ENCODE measurements at regions not wholly inside any gene's neighbourhood (a gene's known extent, or its start where the extent isn't known, plus 50 kb on each side); places are given as distances from the start of the nearest gene placed in this dataset.
"Not testable (repeated sequence)": the region's sequence is repeated elsewhere in the genome, so short reads cannot be mapped to it uniquely, and the experiment has no call there.

DNA sequence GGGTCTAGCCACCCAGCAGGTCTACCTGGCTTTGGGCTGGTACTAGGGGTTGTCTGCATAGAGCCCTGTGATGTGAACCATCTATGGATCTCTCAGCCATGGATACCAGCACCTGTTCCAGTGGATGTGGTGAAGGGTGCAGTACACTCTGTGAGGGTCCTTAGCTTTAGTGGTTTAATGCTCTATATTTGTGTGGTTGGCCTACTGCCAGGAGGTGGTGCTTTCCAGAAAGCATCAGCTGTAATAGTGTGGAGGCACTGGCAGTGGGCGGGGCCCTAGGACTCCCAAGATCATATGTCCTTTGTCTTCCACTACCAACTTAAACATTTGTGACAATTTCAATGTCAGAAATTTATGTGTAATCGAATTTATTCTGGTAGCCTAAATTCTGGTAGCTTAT lies 1065.1 kb downstream of the RPIA start:
- not testable (repeated sequence) for H3K27ac ChIP-seq (ENCODE audit: low read length); H3K4me3 ChIP-seq (ENCODE audit: low read length); H3K27me3 ChIP-seq (ENCODE audit: insufficient read depth, low read depth, low read length); H2AFZ ChIP-seq (ENCODE audit: low read depth, low read length); H3F3A ChIP-seq (ENCODE audit: insufficient read depth, low read length, poor library complexity, severe bottlenecking); H3K9me2 ChIP-seq (ENCODE audit: insufficient read depth, low read length); H3K4me2 ChIP-seq (ENCODE audit: low read length); H3K36me3 ChIP-seq (ENCODE audit: insufficient read depth, low read length); H3K9me3 ChIP-seq (ENCODE audit: low read length); H3K9ac ChIP-seq (ENCODE audit: low read length); H3K79me2 ChIP-seq (replicated peaks; ENCODE audit: insufficient read depth, low read length); H4K20me1 ChIP-seq (ENCODE audit: insufficient read depth)

GRCh38 chr2:89758332-89759026 lies 1067.0 kb downstream of the RPIA start:
- H3K9me3 ChIP-seq (ENCODE audit: low read length); H3K4me2 ChIP-seq (ENCODE audit: low read length); H3K27ac ChIP-seq (ENCODE audit: low read length); H3K27me3 ChIP-seq (ENCODE audit: insufficient read depth, low read depth, low read length); H3K79me2 ChIP-seq (replicated peaks; ENCODE audit: insufficient read depth, low read length); H3K9ac ChIP-seq (ENCODE audit: low read length); H4K20me1 ChIP-seq (ENCODE audit: insufficient read depth); H3K4me3 ChIP-seq (ENCODE audit: low read length); H3K36me3 ChIP-seq (ENCODE audit: insufficient read depth, low read length); H3F3A ChIP-seq (ENCODE audit: insufficient read depth, low read length, poor library complexity, severe bottlenecking); H2AFZ ChIP-seq (ENCODE audit: low read depth, low read length); H3K9me2 ChIP-seq (ENCODE audit: insufficient read depth, low read length): not testable (repeated sequence)

DNA sequence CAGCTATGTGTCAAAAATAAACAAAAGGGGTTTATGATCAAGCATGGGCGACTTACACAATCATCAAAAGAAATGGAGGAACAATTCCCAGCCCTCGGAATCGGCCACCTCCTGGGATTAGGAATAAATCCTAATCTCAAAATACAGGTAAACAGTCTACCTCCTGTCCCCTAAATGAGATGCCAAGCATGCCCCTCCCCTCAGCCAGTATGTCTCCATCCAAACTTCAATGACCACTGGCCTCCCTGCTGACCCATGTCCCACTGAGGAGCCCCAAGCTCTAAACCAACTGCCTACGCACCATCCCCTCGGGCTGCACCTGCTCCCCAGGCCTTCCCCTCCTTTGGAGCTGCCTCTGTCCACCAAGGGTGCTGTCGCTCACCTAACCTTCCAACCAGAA lies 1069.3 kb downstream of the RPIA start:
- not testable (repeated sequence) for H3K79me2 ChIP-seq (replicated peaks; ENCODE audit: insufficient read depth, low read length); H2AFZ ChIP-seq (ENCODE audit: low read depth, low read length); H3K4me2 ChIP-seq (ENCODE audit: low read length); H3K9me2 ChIP-seq (ENCODE audit: insufficient read depth, low read length); H3K27ac ChIP-seq (ENCODE audit: low read length); H3K36me3 ChIP-seq (ENCODE audit: insufficient read depth, low read length); H3F3A ChIP-seq (ENCODE audit: insufficient read depth, low read length, poor library complexity, severe bottlenecking); H3K9ac ChIP-seq (ENCODE audit: low read length); H3K4me3 ChIP-seq (ENCODE audit: low read length); H4K20me1 ChIP-seq (ENCODE audit: insufficient read depth); H3K27me3 ChIP-seq (ENCODE audit: insufficient read depth, low read depth, low read length)
- peaks cover 27% of the 10 kb centered on the region for H3K9me3 ChIP-seq (ENCODE audit: low read length)

DNA sequence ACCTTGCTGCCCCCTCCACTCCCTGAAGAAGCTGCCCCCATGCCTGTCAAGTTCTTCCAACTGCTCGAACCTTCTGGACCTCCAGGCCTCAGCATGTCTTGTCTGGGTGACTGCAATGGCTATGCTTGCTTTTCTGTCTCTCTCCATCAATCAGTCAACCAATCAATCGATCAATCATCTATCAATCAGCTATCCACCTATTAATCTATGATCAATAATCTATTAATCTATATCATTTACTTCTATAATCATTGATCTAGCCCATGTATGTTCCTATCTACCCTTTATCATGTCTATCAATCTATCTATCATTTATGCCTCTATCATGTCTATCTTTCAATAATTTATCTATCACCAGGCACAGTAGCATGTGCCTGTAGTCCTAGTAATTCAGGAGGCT lies 1069.7 kb downstream of the RPIA start:
- not testable (repeated sequence) for H3K27me3 ChIP-seq (ENCODE audit: insufficient read depth, low read depth, low read length); H3K36me3 ChIP-seq (ENCODE audit: insufficient read depth, low read length); H2AFZ ChIP-seq (ENCODE audit: low read depth, low read length); H3F3A ChIP-seq (ENCODE audit: insufficient read depth, low read length, poor library complexity, severe bottlenecking); H3K4me3 ChIP-seq (ENCODE audit: low read length); H3K27ac ChIP-seq (ENCODE audit: low read length); H3K9me2 ChIP-seq (ENCODE audit: insufficient read depth, low read length); H3K9ac ChIP-seq (ENCODE audit: low read length); H3K79me2 ChIP-seq (replicated peaks; ENCODE audit: insufficient read depth, low read length); H4K20me1 ChIP-seq (ENCODE audit: insufficient read depth); H3K4me2 ChIP-seq (ENCODE audit: low read length)
- peaks cover 29% of the 10 kb centered on the region for H3K9me3 ChIP-seq (ENCODE audit: low read length)

GRCh38 chr2:89761863-89762262 lies 1070.4 kb downstream of the RPIA start:
- H4K20me1 ChIP-seq (ENCODE audit: insufficient read depth); H3K4me2 ChIP-seq (ENCODE audit: low read length); H2AFZ ChIP-seq (ENCODE audit: low read depth, low read length); H3K9ac ChIP-seq (ENCODE audit: low read length); H3F3A ChIP-seq (ENCODE audit: insufficient read depth, low read length, poor library complexity, severe bottlenecking); H3K36me3 ChIP-seq (ENCODE audit: insufficient read depth, low read length); H3K9me2 ChIP-seq (ENCODE audit: insufficient read depth, low read length); H3K27me3 ChIP-seq (ENCODE audit: insufficient read depth, low read depth, low read length); H3K4me3 ChIP-seq (ENCODE audit: low read length); H3K79me2 ChIP-seq (replicated peaks; ENCODE audit: insufficient read depth, low read length); H3K27ac ChIP-seq (ENCODE audit: low read length): not testable (repeated sequence)
- peaks cover 31% of the 10 kb centered on the region for H3K9me3 ChIP-seq (ENCODE audit: low read length)

DNA sequence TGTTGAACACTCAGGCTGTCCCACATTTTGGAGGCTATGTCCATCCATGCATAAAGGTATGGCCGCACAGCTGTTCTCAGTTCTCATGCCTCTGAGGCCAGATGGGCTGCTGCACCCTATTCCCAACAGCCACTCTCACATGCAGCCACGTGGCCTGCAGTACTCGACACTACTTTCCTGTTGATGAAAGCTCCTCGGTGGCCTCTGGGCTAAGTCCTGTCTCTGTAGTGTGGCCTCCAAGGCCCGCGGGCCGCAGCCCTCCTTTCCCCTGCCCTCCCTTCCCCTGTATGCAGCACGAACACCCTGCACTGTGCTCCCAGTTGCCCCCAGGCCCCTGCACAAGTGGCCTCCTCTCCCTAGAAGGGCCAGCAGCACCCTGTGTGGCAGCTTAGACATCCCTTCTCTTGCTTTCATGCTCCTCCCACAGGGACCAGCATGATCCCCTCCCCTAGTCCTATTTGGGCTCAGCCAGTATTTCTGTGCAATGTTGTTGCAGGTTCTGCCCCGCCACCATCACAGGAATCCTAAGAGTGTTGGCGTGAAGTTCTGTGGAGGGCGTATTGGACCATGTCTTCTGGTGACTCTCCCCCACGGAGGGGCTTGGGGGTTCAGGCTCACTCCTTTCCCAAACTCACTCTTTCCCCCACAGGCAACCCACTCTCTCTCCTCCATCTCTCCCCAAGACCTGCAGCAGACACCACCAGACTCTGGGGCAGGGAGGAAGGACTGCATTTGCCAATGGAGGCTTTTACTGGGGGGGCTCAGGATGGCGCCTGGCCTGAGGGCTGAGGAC lies 1071.2 kb downstream of the RPIA start:
- H4K20me1 ChIP-seq (ENCODE audit: insufficient read depth); H3K9ac ChIP-seq (ENCODE audit: low read length); H3F3A ChIP-seq (ENCODE audit: insufficient read depth, low read length, poor library complexity, severe bottlenecking); H3K4me2 ChIP-seq (ENCODE audit: low read length); H3K27ac ChIP-seq (ENCODE audit: low read length); H2AFZ ChIP-seq (ENCODE audit: low read depth, low read length); H3K36me3 ChIP-seq (ENCODE audit: insufficient read depth, low read length); H3K79me2 ChIP-seq (replicated peaks; ENCODE audit: insufficient read depth, low read length); H3K27me3 ChIP-seq (ENCODE audit: insufficient read depth, low read depth, low read length); H3K4me3 ChIP-seq (ENCODE audit: low read length); H3K9me2 ChIP-seq (ENCODE audit: insufficient read depth, low read length): not testable (repeated sequence)
- peaks cover 33% of the 10 kb centered on the region for H3K9me3 ChIP-seq (ENCODE audit: low read length)
